ENCODE measurements at regions not wholly inside any gene's neighbourhood (a gene's known extent, or its start where the extent isn't known, plus 50 kb on each side); places are given as distances from the start of the nearest gene placed in this dataset.

DNA sequence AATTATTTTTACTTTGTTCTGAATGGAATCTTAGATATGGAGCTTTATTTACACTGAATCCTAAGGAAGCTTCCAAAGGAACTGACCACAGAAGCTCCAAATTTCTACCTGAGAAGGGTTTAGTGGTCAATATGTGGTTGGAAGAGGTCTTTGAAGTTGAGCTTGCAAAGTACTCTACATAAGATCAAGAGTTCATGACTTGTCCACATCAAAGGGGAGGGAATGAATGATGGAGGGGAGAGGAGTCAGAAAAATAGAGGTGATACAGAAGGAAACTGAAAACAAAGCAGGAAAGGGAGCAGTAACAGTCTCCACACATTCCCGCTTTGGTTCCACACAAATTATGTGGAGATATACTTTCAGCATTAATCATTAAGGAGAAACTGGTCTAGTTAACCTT is 450.9 kb downstream of the HINT1 start:
- TF ChIP-seq, protein P1, sequence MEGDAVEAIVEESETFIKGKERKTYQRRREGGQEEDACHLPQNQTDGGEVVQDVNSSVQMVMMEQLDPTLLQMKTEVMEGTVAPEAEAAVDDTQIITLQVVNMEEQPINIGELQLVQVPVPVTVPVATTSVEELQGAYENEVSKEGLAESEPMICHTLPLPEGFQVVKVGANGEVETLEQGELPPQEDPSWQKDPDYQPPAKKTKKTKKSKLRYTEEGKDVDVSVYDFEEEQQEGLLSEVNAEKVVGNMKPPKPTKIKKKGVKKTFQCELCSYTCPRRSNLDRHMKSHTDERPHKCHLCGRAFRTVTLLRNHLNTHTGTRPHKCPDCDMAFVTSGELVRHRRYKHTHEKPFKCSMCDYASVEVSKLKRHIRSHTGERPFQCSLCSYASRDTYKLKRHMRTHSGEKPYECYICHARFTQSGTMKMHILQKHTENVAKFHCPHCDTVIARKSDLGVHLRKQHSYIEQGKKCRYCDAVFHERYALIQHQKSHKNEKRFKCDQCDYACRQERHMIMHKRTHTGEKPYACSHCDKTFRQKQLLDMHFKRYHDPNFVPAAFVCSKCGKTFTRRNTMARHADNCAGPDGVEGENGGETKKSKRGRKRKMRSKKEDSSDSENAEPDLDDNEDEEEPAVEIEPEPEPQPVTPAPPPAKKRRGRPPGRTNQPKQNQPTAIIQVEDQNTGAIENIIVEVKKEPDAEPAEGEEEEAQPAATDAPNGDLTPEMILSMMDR (IDR thresholded peaks at IDR 0.05) = no peak
- Histone ChIP-seq H3K27me3 (ENCODE audit: control insufficient read depth, insufficient read depth, low read length) (peaks cover 2% of the 10 kb centered on the region), H3K4me3 (ENCODE audit: low read length) (no peak overlapping the region), H3K36me3 (ENCODE audit: control insufficient read depth, insufficient read depth, low read length) (no peaks in the 10 kb centered on the region), H3K4me1 (ENCODE audit: control insufficient read depth, insufficient read depth, low read length) (no peaks in the 10 kb centered on the region), H3K27ac (ENCODE audit: low read length) (no peak overlapping the region), H3K9me3 (ENCODE audit: control insufficient read depth, insufficient read depth, low read length) (no peaks in the 10 kb centered on the region)
- no peak for ATAC-seq
- H3K9me3 Mint-ChIP-seq = no peaks in the 10 kb centered on the region
- 71% methylated on average over 1 of the region's 1 CpG for WGBS (ENCODE audit: insufficient coverage)
- H3K27me3 Mint-ChIP-seq (ENCODE audit: low read depth in 2 of 2) = peaks cover 0 to 2% of the 10 kb centered on the region in 2 donors
- intact Hi-C loops (cut with micrococcal nuclease) = no loop called here
- no peaks in the 10 kb centered on the region for H3K36me3 Mint-ChIP-seq
- H3K27ac Mint-ChIP-seq = no peak overlapping the region
- no peak overlapping the region for H3K4me3 Mint-ChIP-seq
- H3K4me1 Mint-ChIP-seq = no peaks in the 10 kb centered on the region
- no peak for DNase-seq

DNA sequence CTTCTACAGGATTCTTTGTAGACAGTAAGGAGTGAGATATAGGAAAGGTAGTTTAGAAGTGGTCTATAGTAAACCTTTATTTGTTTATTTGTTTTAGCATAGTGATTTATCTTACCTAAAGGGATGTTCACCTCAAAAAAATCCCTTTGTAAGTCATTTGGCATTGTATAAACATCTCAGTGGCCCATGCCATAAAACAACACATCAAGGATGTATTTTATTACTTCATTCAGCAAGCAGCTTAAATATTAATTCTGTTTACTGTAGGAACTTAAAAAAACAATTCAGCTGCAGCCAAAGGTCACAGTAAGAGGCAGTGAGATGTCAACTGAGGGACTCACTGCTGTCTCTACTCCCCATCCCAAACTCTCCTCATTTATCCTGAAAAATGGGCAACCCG is 452.7 kb downstream of the HINT1 start:
- no peak overlapping the region for H3K4me3 Mint-ChIP-seq
- no peak for ATAC-seq
- H3K27me3 Mint-ChIP-seq (ENCODE audit: low read depth in 2 of 2) = no peaks in the 10 kb centered on the region
- no peaks in the 10 kb centered on the region for H3K4me1 Mint-ChIP-seq
- no peak for DNase-seq
- no peak overlapping the region for H3K4me3 ChIP-seq (ENCODE audit: low read length)
- H3K36me3 ChIP-seq (ENCODE audit: control insufficient read depth, insufficient read depth, low read length) = no peaks in the 10 kb centered on the region
- no peak overlapping the region for H3K27ac Mint-ChIP-seq
- H3K9me3 Mint-ChIP-seq = no peaks in the 10 kb centered on the region
- no peaks in the 10 kb centered on the region for H3K36me3 Mint-ChIP-seq
- intact Hi-C loops (cut with micrococcal nuclease) = no loop called here
- peaks cover 2% of the 10 kb centered on the region for H3K27me3 ChIP-seq (ENCODE audit: control insufficient read depth, insufficient read depth, low read length)
- no peaks in the 10 kb centered on the region for H3K4me1 ChIP-seq (ENCODE audit: control insufficient read depth, insufficient read depth, low read length)
- no peaks in the 10 kb centered on the region for H3K9me3 ChIP-seq (ENCODE audit: control insufficient read depth, insufficient read depth, low read length)
- no peak overlapping the region for H3K27ac ChIP-seq (ENCODE audit: low read length)
- TF ChIP-seq, protein P1 (IDR thresholded peaks at IDR 0.05) = no peak
- WGBS (ENCODE audit: insufficient coverage) = 60% methylated on average over 1 of the region's 1 CpG

DNA sequence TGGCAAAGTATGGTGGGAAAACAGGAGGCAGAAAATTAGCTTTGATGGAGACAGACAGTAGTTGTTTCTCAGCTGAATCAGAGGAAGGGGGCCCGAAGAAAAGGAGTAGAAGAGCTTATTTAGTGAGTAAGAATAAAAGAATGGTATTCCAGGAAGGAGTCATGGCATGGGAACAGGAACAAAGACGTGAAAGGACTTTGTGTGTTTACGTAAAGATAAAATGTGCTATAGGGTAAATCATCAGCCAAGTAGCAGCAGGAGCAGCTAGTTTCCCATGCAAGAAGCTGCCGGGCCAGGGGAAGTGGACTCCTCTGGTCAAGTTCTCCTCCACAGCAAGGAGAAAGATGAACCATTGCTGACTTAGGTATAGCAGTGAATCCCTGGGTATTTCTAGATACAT is 454.5 kb downstream of the HINT1 start:
- no peak overlapping the region for H3K27ac Mint-ChIP-seq
- Histone ChIP-seq H3K9me3 (ENCODE audit: control insufficient read depth, insufficient read depth, low read length) (no peaks in the 10 kb centered on the region), H3K36me3 (ENCODE audit: control insufficient read depth, insufficient read depth, low read length) (no peaks in the 10 kb centered on the region), H3K4me1 (ENCODE audit: control insufficient read depth, insufficient read depth, low read length) (no peaks in the 10 kb centered on the region), H3K4me3 (ENCODE audit: low read length) (no peak overlapping the region), H3K27me3 (ENCODE audit: control insufficient read depth, insufficient read depth, low read length) (peaks cover 2% of the 10 kb centered on the region), H3K27ac (ENCODE audit: low read length) (no peak overlapping the region)
- TF ChIP-seq, protein P1 (IDR thresholded peaks at IDR 0.05) = no peak
- intact Hi-C loops (cut with micrococcal nuclease) = no loop called here
- WGBS (ENCODE audit: insufficient coverage) = 83% methylated on average over 4 of the region's 4 CpGs
- no peaks in the 10 kb centered on the region for H3K9me3 Mint-ChIP-seq
- no peaks in the 10 kb centered on the region for H3K27me3 Mint-ChIP-seq (ENCODE audit: low read depth in 2 of 2)
- ATAC-seq (no peak), DNase-seq (no peak)
- H3K4me1 Mint-ChIP-seq = no peaks in the 10 kb centered on the region
- no peak overlapping the region for H3K4me3 Mint-ChIP-seq
- no peaks in the 10 kb centered on the region for H3K36me3 Mint-ChIP-seq

DNA sequence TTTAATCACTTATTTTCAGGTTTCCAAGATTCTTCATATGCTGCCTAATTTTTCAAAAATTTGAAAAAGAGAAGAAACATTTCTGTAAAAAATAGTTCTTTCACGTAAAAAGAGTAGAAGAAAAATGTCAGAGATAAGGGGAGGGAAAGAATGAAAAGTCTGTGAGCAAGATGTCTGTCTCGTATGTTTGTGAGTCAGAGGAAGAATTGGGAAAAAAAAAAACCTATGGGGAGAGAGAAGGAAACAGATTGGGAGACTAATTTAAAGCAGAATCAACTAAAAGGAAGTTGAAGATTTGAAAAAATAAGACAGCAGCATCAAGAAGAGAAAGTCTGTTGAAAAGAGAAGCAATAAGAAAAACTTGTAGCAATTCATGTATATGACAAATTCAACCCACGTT is 456.3 kb downstream of the HINT1 start:
- WGBS (ENCODE audit: insufficient coverage) = 33% methylated on average over 2 of the region's 3 CpGs
- no peaks in the 10 kb centered on the region for H3K36me3 ChIP-seq (ENCODE audit: control insufficient read depth, insufficient read depth, low read length)
- ATAC-seq = no peak
- H3K4me3 ChIP-seq (ENCODE audit: low read length) = no peak overlapping the region
- intact Hi-C loops (cut with micrococcal nuclease) = no loop called here
- DNase-seq = no peak
- Mint-ChIP-seq H3K4me1 (no peaks in the 10 kb centered on the region), H3K27ac (no peak overlapping the region), H3K9me3 (no peaks in the 10 kb centered on the region), H3K27me3 (ENCODE audit: low read depth in 2 of 2) (no peaks in the 10 kb centered on the region), H3K36me3 (no peaks in the 10 kb centered on the region), H3K4me3 (no peak overlapping the region)
- TF ChIP-seq, protein P1 (IDR thresholded peaks at IDR 0.05) = no peak
- no peaks in the 10 kb centered on the region for H3K9me3 ChIP-seq (ENCODE audit: control insufficient read depth, insufficient read depth, low read length)
- no peak overlapping the region for H3K27ac ChIP-seq (ENCODE audit: low read length)
- no peaks in the 10 kb centered on the region for H3K27me3 ChIP-seq (ENCODE audit: control insufficient read depth, insufficient read depth, low read length)
- H3K4me1 ChIP-seq (ENCODE audit: control insufficient read depth, insufficient read depth, low read length) = no peaks in the 10 kb centered on the region

All from natural killer cell (primary cell).